GM19395 (cell line): ENCODE measurements at regions not wholly inside any gene's neighbourhood (a gene's known extent, or its start where the extent isn't known, plus 50 kb on each side); places are given as distances from the start of the nearest gene placed in this dataset.
"Not testable (repeated sequence)": the region's sequence is repeated elsewhere in the genome, so short reads cannot be mapped to it uniquely, and the experiment has no call there.

Experiments
- ATAC-seq: cut with Tn5 transposase; IDR thresholded peaks from one replicate; pipeline ENCODE4 v1.9.1; 2021; ENCODE audit warnings: mild to moderate bottlenecking, moderate library complexity; ENCODE audit not compliant: unreplicated experiment

DNA sequence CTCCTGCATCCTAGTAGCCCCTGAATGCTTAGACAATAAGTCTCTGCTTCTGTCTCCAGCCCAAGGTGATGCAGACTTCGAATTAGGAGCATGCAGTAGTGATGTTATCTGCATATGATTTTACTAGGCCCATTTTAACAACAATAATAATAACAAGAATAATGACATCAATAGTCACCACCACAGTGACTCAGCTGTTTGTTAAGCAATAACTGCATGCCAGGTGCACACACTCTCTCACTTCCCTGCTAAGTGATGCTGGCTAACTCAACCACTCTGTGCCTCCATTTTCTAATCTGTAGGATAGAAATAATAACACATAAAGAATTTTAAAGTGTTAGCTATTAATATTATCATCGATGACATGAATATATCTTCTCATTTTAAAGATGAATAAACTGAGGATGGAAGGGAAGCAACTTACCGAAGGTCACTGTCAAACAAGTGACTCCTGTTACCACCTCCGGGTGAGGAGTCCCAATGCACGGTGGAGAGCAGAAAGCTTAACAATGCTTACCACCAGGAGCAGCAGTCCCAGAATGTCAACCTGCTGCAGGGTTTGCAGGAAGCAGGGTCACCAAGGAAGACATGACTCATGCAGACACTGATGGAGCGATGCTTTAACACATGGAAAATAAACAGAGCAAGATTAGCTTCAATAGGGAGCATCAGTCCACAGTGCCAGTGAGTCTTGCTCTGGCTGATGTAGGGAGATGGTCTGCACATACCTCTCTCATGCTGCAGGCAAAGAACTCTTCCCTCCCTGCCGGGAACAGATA is 290.2 kb downstream of the SPATA17 start:
- ATAC-seq: no peak

DNA sequence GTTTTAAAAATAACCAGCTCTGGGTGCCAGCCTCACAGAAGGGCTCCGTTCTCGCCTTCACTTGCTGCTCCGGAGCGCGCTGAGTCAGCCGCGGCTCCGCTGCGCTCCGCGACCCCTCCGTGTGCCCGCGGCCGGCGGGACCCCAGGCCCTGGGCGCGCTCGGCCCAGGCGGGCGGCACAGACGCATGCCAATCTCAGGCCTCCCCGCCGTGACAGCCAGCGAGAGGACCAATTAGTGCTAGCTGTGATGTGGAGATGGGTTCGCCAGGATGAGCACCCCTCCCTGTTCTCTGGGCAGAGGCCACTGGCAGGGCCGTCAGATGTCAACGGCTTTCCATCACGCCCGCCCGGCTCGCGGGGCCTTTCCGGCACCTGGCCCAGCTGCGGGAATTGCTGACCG is 293.8 kb downstream of the SPATA17 start:
- no peak for ATAC-seq

DNA sequence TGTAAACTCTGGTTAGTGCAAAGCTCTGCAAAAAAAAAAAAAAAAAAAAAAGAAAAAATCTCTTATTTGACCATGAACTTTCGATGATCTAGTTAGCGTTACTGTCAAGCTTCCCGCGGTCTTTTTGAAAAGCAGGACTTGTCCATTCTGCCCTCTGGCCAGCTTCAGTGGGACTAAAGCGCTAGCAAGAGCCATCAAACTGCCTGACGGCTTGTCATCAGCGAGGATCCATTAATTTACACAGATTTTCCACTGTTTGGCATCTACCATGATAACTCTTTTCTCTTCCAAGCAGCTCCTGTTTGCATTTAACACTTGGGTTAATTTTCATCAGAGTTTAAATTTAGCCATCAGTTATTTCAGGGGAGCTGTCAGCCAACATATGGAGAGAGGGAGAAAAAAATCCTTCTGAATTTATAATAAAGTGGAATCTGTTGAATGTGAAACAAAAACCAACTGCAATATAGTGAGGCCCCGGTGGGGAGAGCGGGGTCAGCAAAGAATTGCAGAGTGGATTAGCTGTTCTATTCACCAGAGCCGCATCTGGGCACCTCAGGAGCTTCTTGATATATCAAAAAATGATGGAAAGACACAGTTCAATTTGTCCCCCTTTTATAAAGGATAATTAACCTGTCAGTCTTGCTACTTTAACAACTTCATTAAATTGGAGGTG is 298.2 kb downstream of the SPATA17 start:
- no peak for ATAC-seq

DNA sequence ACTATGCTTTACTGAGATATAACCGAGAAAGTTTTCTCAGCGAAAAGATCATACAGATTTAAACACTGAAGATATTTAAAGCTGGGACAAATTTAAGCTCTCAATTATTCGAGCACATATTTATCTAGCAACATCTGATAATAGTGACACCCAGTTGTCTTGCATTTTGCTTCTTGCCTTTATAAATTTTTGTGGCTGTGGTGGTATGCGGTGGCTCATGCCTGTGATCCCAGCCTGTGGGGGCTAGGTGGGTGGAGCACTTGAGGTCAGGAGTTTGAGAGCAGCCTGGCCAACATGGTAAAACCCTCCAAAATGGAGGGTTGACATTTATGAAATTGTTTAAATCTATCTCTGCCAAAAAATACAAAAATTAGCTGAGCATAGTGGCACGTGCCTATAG is 312.2 kb downstream of the SPATA17 start:
- no peak for ATAC-seq

DNA sequence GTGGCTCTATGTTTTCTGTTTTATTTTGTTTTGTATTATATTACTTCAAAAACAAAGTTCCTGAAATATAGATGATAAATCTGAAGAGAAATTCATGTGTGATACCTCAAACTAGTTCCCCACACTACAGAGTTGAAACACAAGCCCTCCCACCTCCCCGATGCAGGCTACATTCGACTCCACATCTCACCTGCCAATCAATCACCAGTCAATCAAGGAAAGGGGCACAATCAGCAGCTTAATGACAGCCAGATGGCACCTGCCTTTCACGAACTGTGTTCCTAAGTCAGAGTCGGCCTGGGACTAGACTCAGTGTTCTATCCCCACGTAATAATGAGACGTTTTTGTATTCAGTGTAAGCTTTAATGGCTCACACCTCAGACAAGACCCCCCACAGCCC is 313.4 kb downstream of the SPATA17 start:
- ATAC-seq: no peak

DNA sequence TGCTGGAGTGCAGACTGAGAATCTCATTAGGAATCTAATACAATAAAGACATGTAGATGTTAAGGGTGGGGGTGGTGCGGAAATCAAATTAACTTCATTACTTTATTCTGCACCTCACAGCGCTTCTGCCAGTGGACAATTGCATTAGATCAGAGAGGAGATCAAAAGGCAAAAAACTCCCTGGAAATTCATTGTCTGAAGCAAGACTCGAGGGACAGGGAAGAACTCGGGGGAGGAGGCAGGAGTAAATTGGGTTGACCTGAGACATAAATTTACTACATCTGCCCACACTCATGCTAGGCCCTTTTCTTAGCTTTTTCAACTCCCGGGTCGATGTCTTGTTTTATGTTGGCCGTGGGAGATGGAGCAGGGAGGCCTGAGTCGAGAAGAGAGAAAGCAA is 315.4 kb downstream of the SPATA17 start:
- no peak for ATAC-seq

DNA sequence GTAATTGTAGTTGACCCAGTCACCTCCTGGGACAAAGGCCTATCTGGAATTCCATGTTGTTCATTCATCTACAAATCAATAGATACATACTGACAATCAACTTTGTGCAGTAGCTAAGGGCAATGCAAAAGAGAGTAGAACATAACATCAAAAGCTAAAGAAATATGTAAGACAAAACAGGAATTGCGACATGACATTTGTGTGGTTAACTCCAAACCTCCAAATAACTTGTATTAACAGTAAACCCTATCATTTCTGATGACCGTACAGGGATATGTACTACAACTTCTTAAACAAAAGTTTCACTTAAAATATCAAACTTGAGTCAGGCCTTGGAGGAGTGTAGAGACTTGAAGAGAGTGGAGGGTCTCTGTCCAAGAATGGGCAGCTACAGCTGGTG is 317.6 kb downstream of the SPATA17 start:
- ATAC-seq: no peak

DNA sequence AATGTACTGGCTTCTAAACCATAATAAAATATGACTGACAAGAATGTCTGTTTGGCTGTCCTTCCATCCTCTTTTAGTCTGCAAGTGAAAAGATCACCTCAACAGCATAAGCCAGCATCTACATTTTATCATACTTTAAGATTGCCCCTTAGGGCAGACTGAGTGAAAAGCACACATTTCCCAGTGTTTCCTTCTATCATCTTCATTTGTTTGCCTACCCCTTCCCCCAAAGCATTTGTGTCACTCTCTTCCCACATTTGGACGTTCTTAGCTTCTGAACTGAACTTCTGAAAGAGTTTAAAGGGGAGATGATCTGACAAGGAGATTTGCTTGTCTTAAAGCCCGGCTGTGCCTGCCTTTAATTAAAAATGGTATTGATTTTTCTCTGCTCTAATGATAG is 322.2 kb downstream of the SPATA17 start:
- no peak for ATAC-seq

DNA sequence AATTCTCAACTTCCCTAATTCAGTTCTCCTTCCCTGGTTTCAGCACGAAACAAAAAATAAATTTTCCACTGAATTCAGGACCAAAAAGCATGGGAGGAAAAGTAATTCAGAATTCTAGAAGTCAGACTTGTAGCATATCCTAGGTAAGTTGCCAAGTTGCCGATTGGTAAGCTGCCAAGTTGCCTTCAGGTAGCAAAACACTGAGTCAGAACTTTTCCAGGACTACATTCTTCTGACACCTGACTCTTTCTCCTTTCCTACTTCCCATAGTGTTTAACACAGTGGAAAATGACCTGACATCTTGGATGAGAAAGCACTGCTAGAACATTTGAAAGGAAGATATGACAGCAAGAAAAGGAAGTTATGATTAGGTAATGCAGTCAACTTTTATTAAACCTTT is 322.8 kb downstream of the SPATA17 start:
- ATAC-seq: no peak

DNA sequence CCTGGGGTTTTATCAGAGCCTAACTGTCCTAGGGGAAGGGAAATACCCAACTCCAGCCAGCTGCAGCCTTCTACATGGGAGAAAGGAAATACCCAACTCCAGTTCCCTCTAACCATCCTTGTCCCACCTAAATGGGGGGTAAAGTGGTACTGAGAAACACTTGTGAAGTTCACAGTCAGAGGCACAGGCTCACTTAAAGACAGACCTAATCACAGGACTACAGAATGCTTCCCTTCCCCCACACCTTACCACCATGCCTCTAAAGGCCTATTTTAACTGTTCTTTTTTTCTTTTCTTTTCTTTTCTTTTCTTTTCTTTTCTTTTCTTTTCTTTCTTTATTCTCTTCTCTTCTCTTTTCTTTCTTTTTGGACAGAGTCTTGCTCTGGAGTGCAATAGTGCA is 324.6 kb downstream of the SPATA17 start:
- ATAC-seq: no peak

DNA sequence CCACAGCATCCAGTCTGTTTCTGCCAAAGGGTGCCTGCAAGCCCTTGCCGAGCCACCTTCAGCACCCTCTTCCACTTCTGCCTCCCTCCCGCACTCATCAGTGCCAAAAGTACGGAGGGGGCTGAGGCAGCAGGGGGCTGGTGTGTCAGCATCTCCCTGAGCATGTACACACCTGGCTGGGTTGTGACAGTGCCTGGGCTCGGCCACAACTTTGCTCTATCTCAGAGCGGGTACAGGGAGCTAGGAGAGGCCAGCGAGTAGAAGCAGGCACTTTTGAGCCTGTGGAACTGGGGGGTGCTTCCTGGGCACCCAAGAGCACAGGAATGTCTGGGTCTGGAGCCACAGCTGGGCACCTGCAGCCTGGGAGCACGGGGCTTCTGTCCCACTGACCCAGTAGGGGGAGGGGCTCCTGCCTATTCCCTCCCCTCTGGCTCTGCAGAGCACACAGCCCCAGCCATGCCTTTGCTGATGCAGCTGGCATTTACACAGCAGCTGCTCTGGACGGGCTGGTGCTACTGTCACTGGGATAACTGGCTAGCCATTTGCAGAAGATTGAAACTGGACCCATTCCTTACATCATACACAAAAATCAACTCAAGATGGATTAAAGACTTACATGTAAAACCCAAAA is 319.8 kb upstream of the RRP15 start:
- ATAC-seq: no peak

DNA sequence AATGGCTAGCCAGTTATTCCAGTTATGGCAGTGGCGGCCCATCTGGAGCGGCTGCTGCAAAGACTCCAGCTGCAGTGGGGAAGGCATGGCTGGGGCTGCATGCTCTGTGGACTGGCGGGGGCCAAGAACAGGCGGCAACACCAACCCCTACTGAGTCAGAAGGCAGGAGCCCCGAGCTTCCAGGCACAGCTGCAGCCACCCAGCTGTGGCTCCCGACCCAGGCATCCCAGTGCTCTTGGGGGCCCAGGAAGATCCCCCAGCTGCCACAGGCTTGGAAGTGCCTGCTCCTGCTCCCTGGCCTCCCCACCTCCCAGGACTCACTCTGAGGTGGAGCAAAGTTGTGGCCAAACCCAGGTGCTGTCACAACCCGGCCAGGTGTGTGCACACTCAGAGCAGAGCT is 317.0 kb upstream of the RRP15 start:
- ATAC-seq: no peak

DNA sequence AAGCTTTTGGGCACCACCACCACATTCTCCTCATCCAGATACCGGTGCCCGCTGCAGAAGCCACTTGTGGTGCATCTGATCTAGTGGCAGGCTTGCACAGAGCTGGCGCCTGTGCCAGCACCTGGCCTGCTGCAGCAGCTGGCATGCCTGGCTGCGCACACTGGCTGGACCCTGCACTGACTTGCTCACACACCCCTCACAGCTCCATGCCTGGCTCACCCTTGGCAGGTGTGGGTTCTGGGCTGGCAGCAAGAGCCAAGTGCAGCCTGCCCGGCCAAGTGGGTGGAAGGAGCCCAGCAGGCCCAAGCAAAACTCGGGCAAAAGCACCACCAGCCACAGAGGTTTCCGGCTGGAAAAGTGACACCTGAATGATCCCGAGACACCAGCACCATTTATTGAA is 315.7 kb upstream of the RRP15 start:
- ATAC-seq: no peak

DNA sequence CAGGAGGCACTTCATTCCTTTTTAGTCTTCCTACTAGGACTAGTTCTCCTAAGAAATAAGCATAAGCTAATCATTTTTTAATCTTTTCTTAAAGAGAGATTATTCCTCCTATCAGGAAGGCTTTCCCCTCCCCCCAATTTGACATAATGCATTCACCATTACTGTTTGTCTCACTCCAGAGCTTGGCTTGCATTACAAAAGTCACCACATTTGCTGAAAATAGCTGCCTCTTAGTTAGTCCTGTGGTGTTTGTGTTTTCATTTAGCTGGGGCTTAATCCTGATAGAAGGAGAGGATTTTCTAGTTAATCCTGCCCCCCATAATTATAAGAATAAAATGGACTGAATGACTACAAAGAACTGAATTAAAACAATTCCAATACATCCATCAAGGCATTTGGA is 307.1 kb upstream of the RRP15 start:
- ATAC-seq: no peak

DNA sequence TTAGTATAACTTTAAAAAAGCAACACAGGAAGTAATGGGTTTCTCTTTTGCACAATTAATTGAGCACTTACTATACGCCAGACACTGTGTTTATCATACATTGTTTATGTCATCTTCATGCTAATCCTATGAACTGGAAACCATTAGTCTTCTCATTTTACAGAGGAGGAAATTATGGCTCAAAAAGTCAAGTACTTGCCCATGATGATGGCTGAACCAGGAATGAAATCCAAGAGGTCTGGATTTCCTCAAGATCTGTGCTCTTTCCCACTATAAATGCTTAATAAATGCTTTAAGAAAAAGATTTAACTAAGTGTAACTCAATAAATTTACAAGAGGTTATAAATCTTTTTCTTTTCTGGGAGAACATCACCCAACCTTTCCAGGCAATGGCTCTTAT is 303.7 kb upstream of the RRP15 start:
- ATAC-seq: no peak

DNA sequence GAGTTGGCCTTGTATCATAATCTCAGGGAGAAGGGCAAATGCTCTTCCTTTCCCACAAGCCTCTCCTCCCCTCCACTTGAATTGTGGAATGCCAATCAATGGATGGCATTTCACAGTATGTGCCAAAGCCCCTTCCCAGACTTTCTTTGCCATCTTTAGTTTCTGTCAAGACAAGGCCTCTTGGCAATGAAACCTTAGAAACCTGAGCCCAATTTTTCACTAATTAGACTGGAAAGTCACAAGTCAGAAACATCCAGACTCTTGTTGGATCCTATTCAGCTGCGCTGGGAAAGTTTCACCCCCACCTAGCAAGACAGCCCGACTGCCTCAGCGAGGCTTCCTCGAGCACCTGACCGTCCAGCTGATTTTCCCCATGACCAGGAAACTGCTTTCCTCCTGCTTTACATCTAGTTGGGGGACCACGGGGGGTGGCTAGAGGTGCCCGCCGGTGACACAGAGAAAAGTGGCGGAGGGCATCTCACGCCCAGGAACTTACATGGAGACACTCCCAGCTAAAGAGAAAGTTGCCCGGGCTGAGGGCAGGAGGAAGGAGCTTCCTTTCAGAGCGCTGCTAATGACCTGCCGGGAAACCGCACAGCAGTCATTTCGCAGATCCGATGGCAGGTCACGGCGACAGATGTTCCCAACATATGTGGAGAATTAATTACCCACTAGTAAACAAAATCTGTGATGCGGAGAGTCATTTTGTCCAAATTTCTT is 302.6 kb upstream of the RRP15 start:
- ATAC-seq: no peak

DNA sequence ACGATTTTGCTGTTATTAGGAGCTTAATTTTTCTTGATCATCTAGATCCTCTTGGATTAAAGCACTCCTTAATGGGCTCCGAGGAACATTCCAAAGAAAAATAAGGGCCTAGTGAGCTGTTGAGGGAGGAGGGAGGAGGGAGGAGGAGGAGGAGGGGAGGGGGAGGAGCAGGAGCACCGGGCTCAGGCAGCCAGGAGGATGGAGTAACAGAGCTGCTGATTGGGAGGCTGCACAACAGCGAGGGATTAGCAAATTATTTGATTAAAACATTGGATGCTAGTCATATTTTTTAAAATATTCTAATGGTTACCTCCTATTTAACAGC is 302.1 kb upstream of the RRP15 start:
- ATAC-seq: no peak

DNA sequence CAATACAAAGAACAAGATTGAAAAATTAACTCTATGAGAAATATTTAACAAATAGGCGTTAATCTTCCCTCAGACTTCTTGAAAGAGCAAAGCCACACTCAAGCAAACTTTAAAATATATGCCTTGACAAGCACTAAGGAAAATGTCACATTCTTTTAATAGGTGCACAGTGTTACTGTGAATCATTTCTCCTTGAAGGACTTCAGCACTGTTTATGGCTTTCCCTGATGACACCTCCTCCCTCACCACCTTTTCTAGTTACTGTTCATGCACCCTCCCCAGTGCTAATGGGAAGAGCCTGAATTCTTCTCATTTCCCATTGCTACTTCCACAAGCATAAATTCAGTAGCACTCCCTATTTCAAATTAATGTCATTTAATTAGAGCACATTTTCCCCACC is 299.5 kb upstream of the RRP15 start:
- no peak for ATAC-seq

DNA sequence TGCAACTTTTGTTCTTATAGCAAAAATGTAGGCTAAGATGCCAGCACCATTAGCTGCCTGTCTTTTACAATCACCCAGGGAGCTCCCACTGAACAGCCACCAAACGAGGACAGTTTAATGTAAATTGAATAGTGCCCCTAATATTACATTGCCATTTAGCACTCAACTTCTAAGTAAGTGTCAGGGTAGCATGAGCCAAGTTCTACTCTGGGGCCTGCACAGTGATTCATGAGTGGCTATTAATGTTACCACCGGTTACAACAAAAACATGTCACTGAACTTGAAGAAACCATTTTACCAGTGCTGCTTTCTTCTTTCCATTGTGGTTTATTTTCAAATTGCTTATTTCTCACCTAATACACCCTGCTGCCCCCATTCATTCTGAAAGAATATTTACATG is 295.6 kb upstream of the RRP15 start:
- ATAC-seq: no peak

DNA sequence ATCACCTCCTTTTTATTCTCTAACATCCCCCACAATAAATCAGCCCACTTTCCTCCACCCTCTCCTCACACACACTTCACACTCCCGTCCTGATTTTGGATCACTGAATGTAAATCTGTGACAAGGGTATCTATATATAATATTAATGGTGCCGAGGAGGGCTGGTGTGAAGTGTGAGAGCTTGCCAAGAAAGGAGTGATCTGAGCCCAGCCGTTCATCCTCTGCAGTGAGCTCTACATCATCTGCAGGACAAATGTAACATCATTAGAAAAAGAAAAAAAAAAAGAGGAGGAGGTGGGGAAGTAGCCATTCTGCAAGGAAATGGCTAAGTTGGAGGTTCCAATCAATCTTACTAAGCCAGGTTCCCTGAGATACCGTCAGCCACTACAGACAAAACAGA is 291.7 kb upstream of the RRP15 start:
- ATAC-seq: no peak

DNA sequence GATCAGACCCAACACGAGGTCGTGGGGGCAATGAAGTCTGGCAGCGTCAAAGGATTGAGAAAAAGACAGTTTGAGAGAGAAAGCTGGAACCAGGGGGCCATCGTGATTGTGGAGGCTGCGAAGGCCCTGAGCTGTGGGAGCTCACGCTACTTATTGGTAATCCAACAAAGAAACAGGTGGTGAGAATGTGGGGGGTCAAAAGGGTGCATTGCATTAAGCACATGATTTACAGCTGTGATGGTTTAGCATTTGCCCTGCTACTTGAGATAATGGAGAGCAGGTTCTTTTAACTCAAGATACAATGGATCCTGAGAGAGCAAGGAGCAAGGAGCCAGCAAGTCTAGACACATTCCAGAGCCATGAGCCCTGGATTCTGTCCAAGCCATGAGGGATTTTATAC is 276.8 kb upstream of the RRP15 start:
- ATAC-seq: not testable (repeated sequence)

DNA sequence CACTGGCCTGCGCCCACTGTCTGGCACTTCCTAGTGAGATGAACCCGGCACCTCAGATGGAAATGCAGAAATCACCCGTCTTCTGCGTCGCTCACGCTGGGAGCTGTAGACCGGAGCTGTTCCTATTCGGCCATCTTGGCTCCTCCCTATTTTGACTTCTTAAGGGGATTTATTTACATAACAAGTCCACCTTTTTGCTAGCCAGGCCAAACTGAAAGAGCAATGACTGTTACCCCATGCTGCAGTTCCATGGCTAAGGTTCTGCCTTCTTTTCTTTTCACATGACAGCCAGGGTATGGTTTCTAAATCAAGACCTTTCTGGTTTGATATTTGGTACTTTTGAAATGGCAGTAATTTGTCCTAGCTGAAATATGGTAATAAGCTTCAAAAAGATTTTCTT is 270.0 kb upstream of the RRP15 start:
- not testable (repeated sequence) for ATAC-seq
